Esophagus (tissue), 2 donors: ENCODE measurements at regions not wholly inside any gene's neighbourhood (a gene's known extent, or its start where the extent isn't known, plus 50 kb on each side); places are given as distances from the start of the nearest gene placed in this dataset.

Experiments used
- H3K27ac ChIP-seq, 2 donors: one replicate each; pipeline ENCODE4 v1.5.1; 2013; ENCODE audit warnings: low read depth in 2 of 2, mild to moderate bottlenecking in 2 of 2, inconsistent platforms in 1 of 2, low read length in 1 of 2, moderate library complexity in 1 of 2
- H3K27me3 ChIP-seq, 2 donors: one replicate each; pipeline ENCODE4 v1.6.1; 2013; ENCODE audit warnings: low read length in 2 of 2, control low read depth in 1 of 2, mild to moderate bottlenecking in 1 of 2; ENCODE audit not compliant: insufficient read depth in 2 of 2, control insufficient read depth in 1 of 2
- H3K36me3 ChIP-seq, 2 donors: one replicate each; pipeline ENCODE4 v1.6.1; 2013; ENCODE audit warnings: low read length in 1 of 2; ENCODE audit not compliant: control insufficient read depth in 2 of 2, insufficient read depth in 2 of 2
- H3K4me1 ChIP-seq, 2 donors: one replicate each; pipeline ENCODE4 v1.6.1; 2013; ENCODE audit warnings: low read length in 1 of 2; ENCODE audit not compliant: control insufficient read depth in 2 of 2, insufficient read depth in 2 of 2
- H3K4me3 ChIP-seq, 2 donors: one replicate each; pipeline ENCODE4 v1.5.1; 2013; ENCODE audit warnings: low read length in 2 of 2, mild to moderate bottlenecking in 2 of 2, low read depth in 1 of 2, moderate library complexity in 1 of 2
- H3K9me3 ChIP-seq, 2 donors: one replicate each; pipeline ENCODE4 v1.6.1; 2013; ENCODE audit warnings: mild to moderate bottlenecking in 2 of 2, low read depth in 1 of 2, low read length in 1 of 2, moderate library complexity in 1 of 2; ENCODE audit not compliant: control insufficient read depth in 2 of 2, insufficient read depth in 1 of 2
- WGBS, 2 donors: extraction: QIAGEN DNeasy Blood & Tissue Kit; methylation state at CpG; one replicate each; pipeline ENCODE4 v1.1.7; 2013; 5-methylcytosine and 5-hydroxymethylcytosine counted together
- donor health status: healthy with polysubstance abuse.
- donor health status: Bipolar disorder and iron deficiency.

GRCh38 chr13:29980339-29980738, 129.9 kb upstream of the UBL3 start:
- no peaks in the 10 kb centered on the region for H3K36me3 ChIP-seq
- peaks cover 0 to 3% of the 10 kb centered on the region in 2 donors for H3K9me3 ChIP-seq
- H3K27me3 ChIP-seq: peaks cover 0 to 4% of the 10 kb centered on the region in 2 donors
- H3K27ac ChIP-seq: no peak overlapping the region
- WGBS, 2 donors: 75 to 88% methylated on average over 2 of the region's 2 CpGs
- H3K4me3 ChIP-seq: no peak overlapping the region
- no peaks in the 10 kb centered on the region for H3K4me1 ChIP-seq

DNA sequence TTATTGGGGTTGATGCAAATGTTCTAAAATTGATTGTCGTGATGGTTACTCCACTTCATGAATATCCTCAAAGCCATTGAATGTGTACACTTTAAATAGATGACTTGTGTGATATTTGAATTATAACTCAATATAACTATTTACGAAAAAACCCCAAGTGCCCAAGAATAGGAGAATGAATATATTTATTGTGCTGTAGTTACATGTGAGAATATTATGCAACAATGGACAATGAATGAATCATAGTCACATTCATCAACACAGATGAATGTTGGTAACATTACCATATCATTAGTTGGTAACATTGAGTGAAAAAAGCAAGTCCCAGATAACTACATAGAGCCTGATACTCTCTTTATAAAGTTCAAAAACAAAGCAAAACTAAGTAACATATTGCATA, 127.8 kb upstream of the UBL3 start:
- Histone ChIP-seq H3K36me3 (no peaks in the 10 kb centered on the region), H3K9me3 (peaks cover 0 to 3% of the 10 kb centered on the region in 2 donors), H3K4me1 (no peaks in the 10 kb centered on the region), H3K27me3 (peaks cover 0 to 4% of the 10 kb centered on the region in 2 donors), H3K4me3 (no peak overlapping the region), H3K27ac (no peak overlapping the region)
- WGBS, 2 donors: 91 to 94% methylated on average over 2 of the region's 2 CpGs

GRCh38 chr13:29977476-29978120, 127.2 kb upstream of the UBL3 start:
- Histone ChIP-seq H3K27me3 (peaks cover 0 to 4% of the 10 kb centered on the region in 2 donors), H3K36me3 (no peaks in the 10 kb centered on the region), H3K4me3 (no peak overlapping the region), H3K4me1 (no peaks in the 10 kb centered on the region), H3K27ac (no peak overlapping the region), H3K9me3 (peaks cover 0 to 3% of the 10 kb centered on the region in 2 donors)
- WGBS, 2 donors: 57 to 63% methylated on average over 6 of the region's 6 CpGs

DNA sequence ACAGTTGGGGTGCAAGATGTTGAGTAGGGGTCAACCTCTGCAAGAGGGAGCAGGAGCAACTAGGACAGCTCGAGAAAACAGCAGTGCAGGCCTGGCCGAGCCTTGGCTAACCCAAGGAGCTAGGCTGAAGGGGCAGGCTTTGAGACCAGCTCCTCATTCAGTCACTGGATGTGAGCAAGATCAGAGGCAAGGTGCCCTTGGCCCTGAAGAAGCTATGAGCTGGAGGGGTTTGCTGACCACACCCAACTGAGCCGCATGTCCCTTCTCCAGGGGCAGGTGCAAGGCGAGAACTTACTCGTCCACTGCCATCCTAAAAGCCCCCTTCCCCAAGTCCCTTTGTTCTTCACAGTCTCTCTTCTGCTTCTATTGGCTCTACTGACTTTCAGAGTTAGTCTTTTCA, 126.1 kb upstream of the UBL3 start:
- H3K9me3 ChIP-seq: peaks cover 0 to 2% of the 10 kb centered on the region in 2 donors
- 93 to 97% methylated on average over 5 of the region's 5 CpGs for WGBS, 2 donors
- no peaks in the 10 kb centered on the region for H3K4me1 ChIP-seq
- no peaks in the 10 kb centered on the region for H3K36me3 ChIP-seq
- H3K27ac ChIP-seq: no peak overlapping the region
- peaks cover 0 to 4% of the 10 kb centered on the region in 2 donors for H3K27me3 ChIP-seq
- H3K4me3 ChIP-seq: no peak overlapping the region

- Histone ChIP-seq H3K4me1 (no peaks in the 10 kb centered on the region), H3K27me3 (no peaks in the 10 kb centered on the region), H3K36me3 (no peaks in the 10 kb centered on the region), H3K4me3 (no peak overlapping the region), H3K27ac (no peak overlapping the region), H3K9me3 (no peaks in the 10 kb centered on the region)
- WGBS, 2 donors: 80 to 87% methylated on average over 1 of the region's 1 CpG
These were observed 124.9 kb upstream of the UBL3 start for GRCh38 chr13:29975283-29975682.

DNA sequence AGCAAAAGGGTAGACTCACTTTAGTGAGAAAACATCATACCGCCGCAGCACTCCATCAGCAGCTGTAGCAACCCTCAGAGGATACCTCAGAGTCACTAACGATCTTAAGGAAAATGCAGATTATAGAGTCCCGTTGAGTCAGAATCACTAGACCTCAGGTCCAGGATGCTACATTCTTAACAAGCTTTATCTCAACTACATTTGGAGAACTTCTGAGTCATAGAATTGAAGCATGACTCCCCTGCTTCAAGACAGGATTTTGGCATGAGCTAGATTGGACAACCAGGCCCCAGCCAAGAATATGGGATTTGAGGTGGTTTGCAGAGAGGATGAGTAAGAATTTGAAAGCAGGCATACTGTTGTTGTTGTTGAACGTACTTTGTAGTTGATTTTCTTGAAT, 118.9 kb upstream of the UBL3 start:
- Histone ChIP-seq H3K9me3 (no peaks in the 10 kb centered on the region), H3K4me3 (no peak overlapping the region), H3K27me3 (peaks cover 0 to 2% of the 10 kb centered on the region in 2 donors), H3K36me3 (no peaks in the 10 kb centered on the region), H3K4me1 (no peaks in the 10 kb centered on the region), H3K27ac (no peak overlapping the region)
- WGBS, 2 donors: 89 to 96% methylated on average over 5 of the region's 5 CpGs

- Histone ChIP-seq H3K36me3 (no peaks in the 10 kb centered on the region), H3K27ac (no peak overlapping the region), H3K4me1 (no peaks in the 10 kb centered on the region), H3K27me3 (peaks cover 0 to 2% of the 10 kb centered on the region in 2 donors), H3K9me3 (no peaks in the 10 kb centered on the region), H3K4me3 (no peak overlapping the region)
- WGBS, 2 donors: 90 to 92% methylated on average over 10 of the region's 10 CpGs
These were observed 113.9 kb upstream of the UBL3 start for GRCh38 chr13:29964181-29964845.

DNA sequence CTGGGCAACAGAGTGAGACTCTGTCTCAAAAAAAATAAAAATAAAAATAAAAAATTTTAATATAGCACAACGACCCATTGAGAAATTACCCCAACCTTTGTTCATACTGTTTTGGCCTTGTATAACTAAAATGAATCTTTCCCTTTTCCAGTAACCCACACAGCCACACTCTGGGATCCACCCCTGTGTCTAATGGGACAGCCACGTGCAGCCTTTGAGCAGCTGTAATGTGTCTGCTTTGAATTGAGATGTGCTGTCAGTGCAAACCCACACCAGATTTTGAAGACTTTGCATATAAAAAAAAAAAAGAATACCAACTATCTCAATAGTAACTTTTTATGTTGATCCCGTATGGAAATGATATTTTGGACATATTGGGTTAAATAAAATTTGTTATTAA, 112.7 kb upstream of the UBL3 start:
- H3K4me3 ChIP-seq: no peak overlapping the region
- whole genome bisulfite sequencing, 2 donors: 63 to 76% methylated on average over 3 of the region's 3 CpGs
- H3K27ac ChIP-seq: no peak overlapping the region
- no peaks in the 10 kb centered on the region for H3K9me3 ChIP-seq
- peaks cover 0 to 2% of the 10 kb centered on the region in 2 donors for H3K27me3 ChIP-seq
- H3K4me1 ChIP-seq: no peaks in the 10 kb centered on the region
- no peaks in the 10 kb centered on the region for H3K36me3 ChIP-seq

GRCh38 chr13:29961036-29961670, 110.7 kb upstream of the UBL3 start:
- H3K36me3 ChIP-seq: no peaks in the 10 kb centered on the region
- no peaks in the 10 kb centered on the region for H3K9me3 ChIP-seq
- peaks cover 0 to 2% of the 10 kb centered on the region in 2 donors for H3K27me3 ChIP-seq
- no peak overlapping the region for H3K4me3 ChIP-seq
- H3K4me1 ChIP-seq: no peaks in the 10 kb centered on the region
- WGBS, 2 donors: 84 to 90% methylated on average over 14 of the region's 14 CpGs
- no peak overlapping the region for H3K27ac ChIP-seq
